Chondrocyte (in vitro differentiated cells): ENCODE measurements at regions not wholly inside any gene's neighbourhood (a gene's known extent, or its start where the extent isn't known, plus 50 kb on each side); places are given as distances from the start of the nearest gene placed in this dataset.
"Not testable (repeated sequence)": the region's sequence is repeated elsewhere in the genome, so short reads cannot be mapped to it uniquely, and the experiment has no call there.

Experiments used
- DNase-seq: peaks from one replicate; pipeline ENCODE4 v3.0.0; 2021; ENCODE audit warnings: mixed read lengths, low spot score
- H3K27ac Mint-ChIP-seq: one replicate; pipeline ENCODE4 v1.8.0; 2021; ENCODE audit warnings: mild to moderate bottlenecking, moderate library complexity, mixed read lengths; ENCODE audit not compliant: unreplicated experiment
- H3K27me3 Mint-ChIP-seq: 2 replicates; pipeline ENCODE4 v1.8.0; 2021; ENCODE audit warnings: low read depth, mixed read lengths
- H3K36me3 Mint-ChIP-seq: 2 replicates; pipeline ENCODE4 v1.8.0; 2021; ENCODE audit warnings: low read depth, mixed read lengths
- H3K4me1 Mint-ChIP-seq: 2 replicates; pipeline ENCODE4 v1.8.0; 2021; ENCODE audit warnings: low read depth, mild to moderate bottlenecking, mixed read lengths
- H3K4me3 Mint-ChIP-seq: one replicate; pipeline ENCODE4 v1.8.0; 2021; ENCODE audit warnings: mild to moderate bottlenecking, moderate library complexity, mixed read lengths; ENCODE audit not compliant: unreplicated experiment
- H3K9me3 Mint-ChIP-seq: 2 replicates; pipeline ENCODE4 v1.8.0; 2021; ENCODE audit warnings: low read depth, mixed read lengths
- TF ChIP-seq, protein P1 (sequence below): fragments of 200-600 bp; sonication (generic); IDR thresholded peaks from 2 replicates; pipeline ENCODE4 v1.5.0; 2021; ENCODE audit warnings: antibody characterized with exemption, mild to moderate bottlenecking, moderate library complexity

DNA sequence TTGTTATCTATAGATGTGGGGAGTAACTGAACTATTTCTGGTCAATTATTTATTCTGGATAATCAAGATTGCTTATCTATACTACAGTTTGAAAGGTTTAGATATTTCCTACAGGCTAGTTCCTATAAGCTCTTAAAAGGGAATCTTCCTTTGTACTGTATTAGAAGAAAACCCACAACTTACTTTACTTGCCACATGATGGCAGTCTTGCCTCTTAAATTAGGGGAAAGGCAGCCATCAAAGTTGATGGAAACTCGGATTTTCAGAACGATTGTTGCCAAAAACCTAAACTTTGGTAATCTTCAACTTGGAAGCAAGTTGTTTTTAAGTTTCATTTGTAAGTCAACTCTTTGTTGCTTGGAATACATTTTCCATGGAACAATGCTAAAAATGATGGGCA, 77.2 kb upstream of the AGTPBP1 start:
- not testable (repeated sequence) for H3K27ac Mint-ChIP-seq
- TF ChIP-seq, protein P1, sequence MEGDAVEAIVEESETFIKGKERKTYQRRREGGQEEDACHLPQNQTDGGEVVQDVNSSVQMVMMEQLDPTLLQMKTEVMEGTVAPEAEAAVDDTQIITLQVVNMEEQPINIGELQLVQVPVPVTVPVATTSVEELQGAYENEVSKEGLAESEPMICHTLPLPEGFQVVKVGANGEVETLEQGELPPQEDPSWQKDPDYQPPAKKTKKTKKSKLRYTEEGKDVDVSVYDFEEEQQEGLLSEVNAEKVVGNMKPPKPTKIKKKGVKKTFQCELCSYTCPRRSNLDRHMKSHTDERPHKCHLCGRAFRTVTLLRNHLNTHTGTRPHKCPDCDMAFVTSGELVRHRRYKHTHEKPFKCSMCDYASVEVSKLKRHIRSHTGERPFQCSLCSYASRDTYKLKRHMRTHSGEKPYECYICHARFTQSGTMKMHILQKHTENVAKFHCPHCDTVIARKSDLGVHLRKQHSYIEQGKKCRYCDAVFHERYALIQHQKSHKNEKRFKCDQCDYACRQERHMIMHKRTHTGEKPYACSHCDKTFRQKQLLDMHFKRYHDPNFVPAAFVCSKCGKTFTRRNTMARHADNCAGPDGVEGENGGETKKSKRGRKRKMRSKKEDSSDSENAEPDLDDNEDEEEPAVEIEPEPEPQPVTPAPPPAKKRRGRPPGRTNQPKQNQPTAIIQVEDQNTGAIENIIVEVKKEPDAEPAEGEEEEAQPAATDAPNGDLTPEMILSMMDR: peak; percentile 82

DNA sequence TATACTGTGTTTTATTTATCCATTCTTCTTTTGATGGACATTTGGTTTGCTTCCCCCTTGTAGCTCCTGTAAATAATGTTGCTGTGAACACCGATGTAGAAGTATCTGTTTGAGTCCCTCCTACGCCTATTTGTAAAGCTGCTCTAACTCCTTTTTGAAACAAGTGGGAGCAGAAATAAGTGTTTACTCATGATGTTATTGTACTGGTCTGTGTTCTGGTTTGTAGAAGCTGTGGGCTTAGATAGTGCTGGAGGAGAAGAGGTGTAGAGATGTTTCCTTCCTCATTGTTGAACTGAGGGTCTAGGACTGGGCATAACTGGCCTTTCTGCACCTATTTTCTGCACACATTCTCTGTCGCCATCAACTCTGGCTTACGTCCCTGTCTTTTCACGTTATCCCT, 78.8 kb upstream of the AGTPBP1 start:
- not testable (repeated sequence) for H3K36me3 Mint-ChIP-seq, DNase-seq, H3K4me3 Mint-ChIP-seq, H3K27me3 Mint-ChIP-seq, H3K9me3 Mint-ChIP-seq
- peaks cover 15% of the 10 kb centered on the region for H3K4me1 Mint-ChIP-seq
- peak overlapping the region; percentile 68 for H3K27ac Mint-ChIP-seq

More for the DNA sequence above, 77.2 kb upstream of the AGTPBP1 start:
- not testable (repeated sequence) for H3K9me3 Mint-ChIP-seq, H3K4me3 Mint-ChIP-seq, H3K27me3 Mint-ChIP-seq, H3K36me3 Mint-ChIP-seq, DNase-seq
- H3K4me1 Mint-ChIP-seq: peaks cover 15% of the 10 kb centered on the region

- H3K9me3 Mint-ChIP-seq, H3K4me3 Mint-ChIP-seq, H3K27ac Mint-ChIP-seq, H3K27me3 Mint-ChIP-seq, DNase-seq, H3K36me3 Mint-ChIP-seq: not testable (repeated sequence)
- peaks cover 13% of the 10 kb centered on the region for H3K4me1 Mint-ChIP-seq
- TF ChIP-seq, protein P1: peak; percentile 64
These were observed 83.2 kb upstream of the AGTPBP1 start for GRCh38 chr9:85824949-85825348.

GRCh38 chr9:85834591-85834990, 92.8 kb upstream of the AGTPBP1 start:
- DNase-seq, H3K4me1 Mint-ChIP-seq, H3K4me3 Mint-ChIP-seq, H3K27me3 Mint-ChIP-seq, H3K9me3 Mint-ChIP-seq, H3K27ac Mint-ChIP-seq, H3K36me3 Mint-ChIP-seq: not testable (repeated sequence)

- not testable (repeated sequence) for H3K9me3 Mint-ChIP-seq, H3K4me1 Mint-ChIP-seq, DNase-seq, H3K27me3 Mint-ChIP-seq, H3K4me3 Mint-ChIP-seq
- peaks cover 18% of the 10 kb centered on the region for H3K36me3 Mint-ChIP-seq
- H3K27ac Mint-ChIP-seq: peak overlapping the region; percentile 12
These were observed 97.0 kb upstream of the NAA35 start for GRCh38 chr9:85843949-85844348.

DNA sequence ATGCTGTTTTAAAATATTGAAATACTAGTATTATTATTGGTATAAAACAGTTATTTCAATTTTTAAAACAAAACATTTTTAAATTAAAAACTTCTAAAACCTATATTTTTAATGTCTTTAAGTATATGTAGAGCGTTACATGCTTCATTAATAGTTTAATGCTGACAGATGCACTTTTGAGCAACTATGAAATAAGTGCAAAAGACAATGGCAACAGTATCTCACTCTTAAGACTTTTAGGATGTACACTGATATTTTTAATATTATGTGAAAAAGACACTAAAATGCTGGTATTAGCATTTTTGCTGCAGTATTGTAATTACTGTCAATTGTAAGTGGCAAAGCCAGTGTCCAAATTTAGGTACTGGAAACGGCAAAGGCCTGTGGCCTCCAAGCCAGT, 93.2 kb upstream of the NAA35 start:
- H3K4me3 Mint-ChIP-seq, H3K9me3 Mint-ChIP-seq: not testable (repeated sequence)

DNA sequence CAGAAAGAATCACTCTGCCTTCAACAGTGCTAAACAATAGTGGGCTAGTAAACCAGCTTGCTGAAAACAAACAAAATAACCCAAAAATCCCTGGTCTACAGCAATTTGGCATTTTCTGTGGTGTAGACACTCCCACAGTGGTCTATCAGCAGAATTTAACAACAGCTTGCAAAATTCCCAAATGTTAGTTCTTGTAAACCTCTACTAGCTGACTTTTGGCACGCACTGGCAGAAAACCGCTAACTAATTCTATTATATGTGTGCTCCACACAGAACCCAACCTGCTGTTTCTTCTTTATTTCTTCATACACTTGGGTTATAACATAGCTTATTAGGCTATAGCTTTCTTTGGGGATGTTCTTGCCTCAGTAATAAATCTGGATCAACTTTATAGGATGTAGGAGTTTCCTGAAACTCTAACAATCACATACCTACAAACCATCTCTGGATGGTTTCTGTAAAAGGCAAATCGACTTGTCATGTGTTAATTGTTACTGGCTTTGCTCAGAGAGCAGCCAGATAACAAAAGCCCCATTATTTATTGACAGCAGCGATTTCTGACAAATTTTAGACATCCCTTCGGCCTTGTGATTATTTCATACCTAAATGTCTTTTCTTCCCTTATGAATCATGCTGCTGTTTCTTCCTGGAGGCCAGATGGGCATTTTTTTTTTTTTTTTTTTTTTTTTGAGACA, 82.7 kb upstream of the NAA35 start:
- Mint-ChIP-seq H3K4me3 (no peak overlapping the region), H3K36me3 (peaks cover 5% of the 10 kb centered on the region), H3K27me3 (no peaks in the 10 kb centered on the region), H3K9me3 (peaks cover under 1% of the 10 kb centered on the region), H3K4me1 (no peaks in the 10 kb centered on the region), H3K27ac (no peak overlapping the region)
- TF ChIP-seq, protein P1: no peak
- no peak for DNase-seq

More for the DNA sequence above, 93.2 kb upstream of the NAA35 start:
- not testable (repeated sequence) for H3K27me3 Mint-ChIP-seq, H3K27ac Mint-ChIP-seq, DNase-seq, H3K4me1 Mint-ChIP-seq
- H3K36me3 Mint-ChIP-seq: peaks cover 11% of the 10 kb centered on the region
